ENCODE measurements at regions not wholly inside any gene's neighbourhood (a gene's known extent, or its start where the extent isn't known, plus 50 kb on each side); places are given as distances from the start of the nearest gene placed in this dataset.

DNA sequence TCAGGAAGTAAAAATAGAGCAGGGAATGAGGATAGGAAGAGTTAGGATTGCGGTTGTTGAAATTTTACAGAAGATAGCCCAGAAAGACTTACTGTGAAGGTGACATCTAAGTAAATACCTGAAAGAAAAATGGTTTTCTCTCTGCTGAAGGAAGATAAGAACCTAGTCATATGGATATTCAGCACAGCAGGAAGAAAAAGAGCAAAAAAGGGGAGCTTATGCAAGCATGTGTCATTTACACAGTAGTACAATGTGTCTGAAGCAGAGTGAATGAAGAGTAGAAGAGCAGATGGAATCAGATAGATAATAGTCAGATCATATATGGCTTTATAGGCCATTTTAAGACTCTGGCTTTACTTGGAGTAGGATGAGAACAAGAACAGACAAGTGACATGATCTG, 126.9 kb upstream of the TENT5D start:
- no TSS peak for BruUV-seq (replicated peaks)
- FAIRE-seq, result no peak

More for the DNA sequence above, 126.9 kb upstream of the TENT5D start:
- Histone ChIP-seq H3K9ac (replicated peaks; ENCODE audit: extremely low read depth, insufficient read depth, low read length) (no peak overlapping the region), H3K27ac (ENCODE audit: insufficient read depth, low read depth, low read length) (no peak overlapping the region), H3K27me3 (ENCODE audit: control insufficient read depth in 2 of 2, insufficient read depth in 2 of 2, low read length in 2 of 2) (no peaks in the 10 kb centered on the region), H4K20me1 (replicated peaks; ENCODE audit: control insufficient read depth, extremely low read depth, insufficient read depth, low read length) (no peaks in the 10 kb centered on the region), H3K4me1 (ENCODE audit: control insufficient read depth, extremely low read depth, insufficient read depth, low read length) (no peaks in the 10 kb centered on the region), H3K36me3 (ENCODE audit: control insufficient read depth in 2 of 2, extremely low read depth in 1 of 2, insufficient read depth in 2 of 2, low read length in 2 of 2) (no peaks in the 10 kb centered on the region), H3K9me3 (replicated peaks; ENCODE audit: control insufficient read depth, insufficient read depth, low read length) (no peaks in the 10 kb centered on the region), H2AFZ (ENCODE audit: low read depth, low read length) (no peak overlapping the region), H3K4me3 (replicated peaks in 1 of 3; ENCODE audit: insufficient read depth in 1 of 3, low read depth in 1 of 3, low read length in 3 of 3) (no peak overlapping the region), H3K9me1 (replicated peaks; ENCODE audit: control insufficient read depth, extremely low read depth, insufficient read depth, low read length) (no peaks in the 10 kb centered on the region), H3K4me2 (ENCODE audit: insufficient read depth, low read length) (no peak overlapping the region), H3K79me2 (ENCODE audit: control insufficient read depth, insufficient read depth, low read length) (no peaks in the 10 kb centered on the region)
- intact Hi-C loops (cut with micrococcal nuclease), result no loop called here
- POLR2A ChIA-PET, result no interaction called here
- dilution Hi-C loops (cut with MboI; ENCODE audit: extremely low pct_ligation_motif_present, low sequenced_read_pairs), result no loop called here
- CTCF ChIA-PET, result no interaction called here
- TF ChIP-seq, protein P1, sequence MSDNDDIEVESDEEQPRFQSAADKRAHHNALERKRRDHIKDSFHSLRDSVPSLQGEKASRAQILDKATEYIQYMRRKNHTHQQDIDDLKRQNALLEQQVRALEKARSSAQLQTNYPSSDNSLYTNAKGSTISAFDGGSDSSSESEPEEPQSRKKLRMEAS (IDR thresholded peaks at IDR 0.05; ENCODE audit: insufficient read depth, insufficient read length), result no peak
- no peak for TF ChIP-seq POLR2AphosphoS5 (IDR thresholded peaks at IDR 0.05; ENCODE audit: insufficient read depth, low read depth, low read length)
- TF ChIP-seq EZH2 (IDR thresholded peaks at IDR 0.05; ENCODE audit: borderline replicate concordance, low read depth, low read length, severe bottlenecking), result no peak
- TF ChIP-seq JUN (IDR thresholded peaks at IDR 0.05; ENCODE audit: borderline replicate concordance, insufficient read depth, insufficient read length, low read depth), result no peak
- no peak for TF ChIP-seq FOS (IDR thresholded peaks at IDR 0.05; ENCODE audit: borderline replicate concordance, insufficient read depth, low read length)
- TF ChIP-seq GATA2 (IDR thresholded peaks at IDR 0.05; ENCODE audit: insufficient read depth, insufficient read length, low read depth, low read length), result no peak
- no peak for TF ChIP-seq MYC (IDR thresholded peaks at IDR 0.05; ENCODE audit: low read depth, low read length)
- no peak for TF ChIP-seq CTCF (IDR thresholded peaks at IDR 0.05; ENCODE audit: extremely low read depth in 1 of 2, insufficient read depth in 1 of 2, low read depth in 1 of 2, low read length in 2 of 2)
- TF ChIP-seq POLR2A (IDR thresholded peaks at IDR 0.05; ENCODE audit: low read depth, low read length), result no peak
- no peak for DNase-seq (ENCODE audit: low read depth, low spot score)
